ENCODE measurements at regions not wholly inside any gene's neighbourhood (a gene's known extent, or its start where the extent isn't known, plus 50 kb on each side); places are given as distances from the start of the nearest gene placed in this dataset.
A peak's percentile ranks its signal among the peaks of the same experiment; 100 is the strongest.

GRCh38 chr2:495745-496275 is 181.4 kb downstream of the TMEM18 start:
- ATAC-seq (replicated peaks) (no peak), DNase-seq (no peak)
- Mint-ChIP-seq H3K36me3 (no peaks in the 10 kb centered on the region), H3K9me3 (no peaks in the 10 kb centered on the region), H3K4me1 (peaks cover 0 to 5% of the 10 kb centered on the region in 2 donors), H3K4me3 (no peak overlapping the region), H3K27ac (no peak overlapping the region), H3K27me3 (peaks cover 12 to 15% of the 10 kb centered on the region in 2 donors)

- Mint-ChIP-seq H3K4me3 (no peak overlapping the region), H3K4me1 (peaks cover 0 to 5% of the 10 kb centered on the region in 2 donors), H3K9me3 (no peaks in the 10 kb centered on the region), H3K27ac (no peak overlapping the region), H3K27me3 (peaks cover 11 to 19% of the 10 kb centered on the region in 2 donors), H3K36me3 (no peaks in the 10 kb centered on the region)
- ATAC-seq (replicated peaks), result no peak
- no peak for DNase-seq
These were observed 182.4 kb downstream of the TMEM18 start for GRCh38 chr2:494853-495252.

GRCh38 chr2:493228-493627 is 184.0 kb downstream of the TMEM18 start:
- Mint-ChIP-seq H3K9me3 (no peaks in the 10 kb centered on the region), H3K4me1 (peaks cover 2 to 4% of the 10 kb centered on the region in 2 donors), H3K4me3 (no peak overlapping the region), H3K27ac (no peak overlapping the region), H3K27me3 (peaks cover 15 to 25% of the 10 kb centered on the region in 2 donors), H3K36me3 (no peaks in the 10 kb centered on the region)
- DNase-seq (no peak), ATAC-seq (replicated peaks) (no peak)

GRCh38 chr2:492178-492577 is 185.0 kb downstream of the TMEM18 start:
- H3K4me3 Mint-ChIP-seq, result no peak overlapping the region
- H3K27me3 Mint-ChIP-seq, result peaks cover 15 to 25% of the 10 kb centered on the region in 2 donors
- H3K36me3 Mint-ChIP-seq, result no peaks in the 10 kb centered on the region
- DNase-seq (no peak), ATAC-seq (replicated peaks) (no peak)
- H3K9me3 Mint-ChIP-seq, result no peaks in the 10 kb centered on the region
- no peak overlapping the region for H3K27ac Mint-ChIP-seq
- H3K4me1 Mint-ChIP-seq, result peaks cover 0 to 4% of the 10 kb centered on the region in 2 donors

- H3K36me3 Mint-ChIP-seq, result no peaks in the 10 kb centered on the region
- H3K4me3 Mint-ChIP-seq, result no peak overlapping the region
- H3K9me3 Mint-ChIP-seq, result no peaks in the 10 kb centered on the region
- ATAC-seq (replicated peaks) (no peak), DNase-seq (no peak)
- H3K27ac Mint-ChIP-seq, result no peak overlapping the region
- peaks cover 15 to 25% of the 10 kb centered on the region in 2 donors for H3K27me3 Mint-ChIP-seq
- peaks cover 0 to 4% of the 10 kb centered on the region in 2 donors for H3K4me1 Mint-ChIP-seq
These were observed 187.4 kb downstream of the TMEM18 start for GRCh38 chr2:489838-490237.

DNA sequence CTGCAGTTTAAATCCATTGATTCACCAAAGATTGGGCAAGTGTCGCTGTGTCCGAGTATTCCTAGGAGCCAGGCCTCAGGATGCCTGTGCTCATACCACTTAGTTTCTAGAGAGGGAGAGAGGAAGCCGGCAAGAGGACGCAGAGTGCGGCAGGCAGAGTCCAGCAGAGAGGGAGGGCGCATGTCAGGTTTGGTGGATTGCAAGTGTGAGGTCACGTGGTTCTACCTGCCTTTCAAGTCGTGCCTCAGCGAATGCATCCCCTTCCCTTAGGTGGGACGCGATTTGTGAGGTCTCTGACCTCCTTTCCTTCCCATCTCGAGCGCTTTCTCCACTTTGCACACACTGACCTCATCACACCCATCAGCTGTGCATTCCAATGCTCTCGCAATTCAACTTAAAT is 188.1 kb downstream of the TMEM18 start:
- H3K4me3 Mint-ChIP-seq, result no peak overlapping the region
- ATAC-seq (replicated peaks) (no peak), DNase-seq (no peak)
- H3K9me3 Mint-ChIP-seq, result no peaks in the 10 kb centered on the region
- no peaks in the 10 kb centered on the region for H3K36me3 Mint-ChIP-seq
- H3K4me1 Mint-ChIP-seq, result peaks cover 0 to 8% of the 10 kb centered on the region in 2 donors
- peaks cover 15 to 25% of the 10 kb centered on the region in 2 donors for H3K27me3 Mint-ChIP-seq
- no peak overlapping the region for H3K27ac Mint-ChIP-seq

DNA sequence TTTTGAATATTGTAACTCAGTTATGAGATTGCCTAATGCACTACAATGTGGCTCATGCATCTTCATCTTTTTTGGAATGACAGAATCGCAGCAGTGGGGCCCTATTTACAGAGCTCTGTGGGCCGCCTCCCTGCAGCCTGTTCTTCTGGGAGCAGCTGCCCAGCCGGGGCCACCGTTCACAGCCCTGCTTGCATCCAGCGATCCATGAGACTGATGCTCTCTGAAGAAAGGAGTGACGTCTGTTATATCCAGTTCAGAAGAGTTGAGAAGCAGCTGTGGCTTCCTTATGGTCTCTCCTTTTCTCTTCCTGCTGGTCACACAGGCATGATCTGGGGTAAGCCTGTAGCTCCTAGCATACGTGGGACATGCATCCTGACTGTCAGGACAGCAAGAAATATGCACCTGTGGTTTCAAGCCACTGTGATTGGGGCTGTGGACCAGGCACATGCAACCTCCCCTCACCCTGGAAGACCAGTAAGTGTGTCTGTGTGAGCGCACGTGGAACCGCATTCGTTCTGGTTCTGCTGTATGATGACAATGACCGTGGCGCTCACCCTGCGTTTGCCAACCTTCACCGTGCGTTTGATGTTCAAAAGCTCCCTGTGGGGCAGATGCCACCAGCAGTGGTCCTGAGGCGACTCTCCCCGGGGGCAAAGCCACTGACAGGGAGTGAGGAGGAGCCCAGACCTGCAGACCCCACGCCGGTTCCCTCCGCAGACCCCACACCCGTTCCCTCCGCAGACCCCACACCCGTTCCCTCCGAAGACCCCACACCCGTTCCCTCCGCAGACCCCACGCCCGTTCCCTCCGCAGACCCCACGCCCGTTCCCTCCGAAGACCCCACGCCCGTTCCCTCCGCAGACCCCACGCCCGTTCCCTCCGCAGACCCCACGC is 189.8 kb downstream of the TMEM18 start:
- ATAC-seq (replicated peaks) (no peak), DNase-seq (no peak)
- no peak overlapping the region for H3K4me3 Mint-ChIP-seq
- no peak overlapping the region for H3K27ac Mint-ChIP-seq
- no peaks in the 10 kb centered on the region for H3K36me3 Mint-ChIP-seq
- H3K9me3 Mint-ChIP-seq, result no peaks in the 10 kb centered on the region
- H3K27me3 Mint-ChIP-seq, result peaks cover 12 to 21% of the 10 kb centered on the region in 2 donors
- H3K4me1 Mint-ChIP-seq, result peaks cover 0 to 8% of the 10 kb centered on the region in 2 donors

- Mint-ChIP-seq H3K4me1 (peaks cover 0 to 8% of the 10 kb centered on the region in 2 donors), H3K27ac (no peak overlapping the region), H3K36me3 (no peaks in the 10 kb centered on the region), H3K4me3 (no peak overlapping the region), H3K9me3 (no peaks in the 10 kb centered on the region), H3K27me3 (peaks cover 5 to 17% of the 10 kb centered on the region in 2 donors)
- ATAC-seq (replicated peaks), result no peak
- no peak for DNase-seq
These were observed 190.8 kb downstream of the TMEM18 start for GRCh38 chr2:486371-486770.

- Mint-ChIP-seq H3K4me1 (peaks cover 0 to 4% of the 10 kb centered on the region in 2 donors), H3K27me3 (no peaks in the 10 kb centered on the region), H3K9me3 (no peaks in the 10 kb centered on the region), H3K27ac (no peak overlapping the region), H3K4me3 (no peak overlapping the region), H3K36me3 (no peaks in the 10 kb centered on the region)
- ATAC-seq (replicated peaks) (no peak), DNase-seq (no peak)
These were observed 193.5 kb upstream of the ALKAL2 start for GRCh38 chr2:481388-481787.

GRCh38 chr2:479490-480176 is 191.7 kb upstream of the ALKAL2 start:
- H3K27ac Mint-ChIP-seq, result no peak overlapping the region

DNA sequence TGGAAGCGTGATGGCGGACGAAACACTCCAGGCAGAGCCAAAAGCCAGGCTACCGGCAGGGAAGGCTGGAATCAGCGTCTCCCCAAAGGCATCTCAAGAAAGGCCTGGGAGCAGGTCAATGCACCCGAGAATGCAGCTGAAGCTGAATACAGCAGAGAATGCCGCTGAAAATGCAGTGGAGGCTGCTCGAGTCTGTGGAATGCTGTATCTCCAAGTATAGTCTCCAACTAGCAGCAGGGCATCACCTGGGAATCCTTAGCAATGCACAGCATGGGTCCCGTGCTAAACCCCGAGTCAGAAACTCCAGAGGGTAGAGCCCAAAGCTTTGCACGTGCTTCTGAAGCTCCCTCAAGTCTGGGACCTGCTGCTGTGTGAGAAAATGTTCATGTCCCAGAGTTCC is 191.1 kb upstream of the ALKAL2 start:
- Mint-ChIP-seq H3K27ac (no peak overlapping the region), H3K4me3 (no peak overlapping the region), H3K27me3 (peaks cover 0 to 9% of the 10 kb centered on the region in 2 donors), H3K4me1 (no peaks in the 10 kb centered on the region), H3K9me3 (peaks cover 4 to 10% of the 10 kb centered on the region in 2 donors), H3K36me3 (no peaks in the 10 kb centered on the region)
- ATAC-seq (replicated peaks) (no peak), DNase-seq (no peak)

More at GRCh38 chr2:479490-480176, 191.7 kb upstream of the ALKAL2 start:
- Mint-ChIP-seq H3K4me3 (no peak overlapping the region), H3K9me3 (peaks cover 4 to 6% of the 10 kb centered on the region in 2 donors), H3K36me3 (no peaks in the 10 kb centered on the region), H3K27me3 (peaks cover 0 to 9% of the 10 kb centered on the region in 2 donors), H3K4me1 (peaks cover 0 to 4% of the 10 kb centered on the region in 2 donors)
- no peak for ATAC-seq (replicated peaks)
- DNase-seq, result no peak

DNA sequence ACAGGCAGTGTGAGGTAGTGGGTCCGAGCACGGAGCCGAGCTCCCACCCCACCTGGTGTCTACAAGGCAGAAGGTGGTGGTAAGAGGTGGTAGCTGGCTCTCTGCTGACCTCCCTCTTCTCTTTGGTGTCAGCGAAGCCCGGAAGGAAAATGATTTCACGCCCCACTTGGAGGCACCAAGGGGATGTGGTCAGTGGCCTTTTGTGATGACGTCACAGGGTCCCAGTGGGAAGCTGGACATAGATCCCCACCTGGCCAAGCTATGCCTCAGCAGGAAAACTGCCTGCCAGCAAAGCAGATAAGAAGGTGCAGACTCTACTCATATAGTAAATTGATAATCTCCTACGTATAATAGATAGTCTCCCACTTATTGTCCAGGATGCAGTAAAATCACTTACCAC is 183.7 kb upstream of the ALKAL2 start:
- Mint-ChIP-seq H3K4me3 (no peak overlapping the region), H3K9me3 (peaks cover 8 to 10% of the 10 kb centered on the region in 2 donors), H3K27me3 (peaks cover 19 to 33% of the 10 kb centered on the region in 2 donors), H3K27ac (no peak overlapping the region), H3K4me1 (peaks cover 10 to 26% of the 10 kb centered on the region in 2 donors), H3K36me3 (peaks cover 0 to 3% of the 10 kb centered on the region in 2 donors)
- ATAC-seq (replicated peaks) (no peak), DNase-seq (no peak)

DNA sequence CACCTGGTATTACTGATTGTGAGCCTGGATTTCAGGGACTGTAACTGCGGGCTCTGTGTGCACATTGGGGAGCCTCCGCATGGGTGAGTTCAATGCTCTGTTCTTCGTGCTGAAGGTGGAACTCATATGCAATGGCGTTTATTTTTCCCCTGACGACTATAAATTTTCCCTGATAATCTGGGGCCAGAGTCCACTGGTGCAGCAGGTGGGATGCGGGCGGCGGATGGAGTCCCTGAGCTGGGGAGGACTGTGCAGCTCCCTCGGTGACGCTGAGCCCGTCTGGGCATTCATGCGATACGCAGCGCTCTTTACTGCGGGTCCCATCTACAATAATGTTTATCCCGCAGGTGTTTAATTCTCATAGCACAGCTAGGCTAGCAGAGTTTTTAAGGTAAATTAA is 181.6 kb upstream of the ALKAL2 start:
- Mint-ChIP-seq H3K36me3 (peaks cover 0 to 3% of the 10 kb centered on the region in 2 donors), H3K4me1 (peaks cover 17 to 36% of the 10 kb centered on the region in 2 donors), H3K9me3 (peaks cover 4% of the 10 kb centered on the region in 2 donors), H3K27ac (no peak overlapping the region), H3K4me3 (no peak overlapping the region), H3K27me3 (peaks cover 21 to 27% of the 10 kb centered on the region in 2 donors)
- no peak for DNase-seq
- ATAC-seq (replicated peaks), result no peak

DNA sequence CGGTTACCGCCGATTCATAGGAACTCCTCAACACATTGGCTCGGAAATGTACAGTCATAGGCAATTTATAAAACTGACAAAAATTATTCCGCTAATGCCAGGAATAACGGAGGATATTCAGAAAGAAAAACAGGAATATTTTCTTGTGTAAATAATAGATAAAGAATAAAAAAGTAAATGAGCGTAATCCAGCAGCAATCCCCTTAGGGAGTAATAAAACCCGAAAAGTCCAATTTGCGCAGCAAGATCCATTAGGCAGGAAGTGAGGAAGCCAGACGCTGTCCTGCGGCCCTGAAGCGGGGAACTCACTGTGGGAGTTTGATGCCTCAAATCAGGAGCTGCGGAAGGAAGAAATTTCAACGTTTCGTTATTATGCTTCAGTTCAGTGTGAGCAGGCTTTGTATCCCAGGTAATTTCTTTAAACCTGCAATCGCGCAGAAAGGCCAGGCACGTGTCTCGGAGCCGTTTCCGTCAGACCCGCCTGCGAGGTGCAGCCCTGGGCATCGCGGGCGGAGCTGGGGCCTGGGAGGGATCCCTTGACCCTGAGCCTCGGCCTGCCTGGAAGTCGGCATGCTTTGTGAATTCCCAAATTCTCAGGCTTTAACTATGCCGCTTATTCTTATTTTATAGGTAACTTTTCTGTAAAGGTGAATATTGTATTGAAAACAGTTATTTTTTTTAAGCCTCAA is 180.9 kb upstream of the ALKAL2 start:
- Mint-ChIP-seq H3K36me3 (peaks cover 0 to 6% of the 10 kb centered on the region in 2 donors), H3K27ac (no peak overlapping the region), H3K27me3 (peaks cover 21 to 27% of the 10 kb centered on the region in 2 donors), H3K4me1 (peaks cover 17 to 41% of the 10 kb centered on the region in 2 donors), H3K9me3 (peaks cover 0 to 5% of the 10 kb centered on the region in 2 donors), H3K4me3 (peak overlapping the region; percentile 83 to 85)
- no peak for DNase-seq
- no peak for ATAC-seq (replicated peaks)
